Common myeloid progenitor, CD34-positive (primary cell): ENCODE measurements at regions not wholly inside any gene's neighbourhood (a gene's known extent, or its start where the extent isn't known, plus 50 kb on each side); places are given as distances from the start of the nearest gene placed in this dataset.

Experiments
- CTCF ChIA-PET: fragments of 350-600 bp; sonication (Branson Sonifier 250); formaldehyde crosslinking; loops from one replicate; lab custom pipeline; 2021; ENCODE audit warnings: antibody characterized with exemption; lab: Charles Lee
- POLR2A ChIA-PET: fragments of 350-600 bp; sonication (Branson Sonifier 250); formaldehyde crosslinking; loops from one replicate; lab custom pipeline; 2021; ENCODE audit warnings: antibody characterized with exemption; lab: Charles Lee
- DNase-seq, 3 donors: peaks; one replicate each; pipeline versions ENCODE4 v3.0.0 to v3.0.0-alpha.2; 2013
- H3K27ac ChIP-seq, 2 experiments: 1 replicate in 1 of 2; 2 replicates in 1 of 2; pipeline ENCODE4 v1.7.0; 2013; ENCODE audit warnings: inconsistent platforms in 2 of 2, low read length in 2 of 2, mild to moderate bottlenecking in 2 of 2, low read depth in 1 of 2, moderate library complexity in 1 of 2; ENCODE audit not compliant: severe bottlenecking in 2 of 2, insufficient read depth in 1 of 2, poor library complexity in 1 of 2
- H3K27me3 ChIP-seq, 5 experiments: replicated peaks in 2 of 5; 1 replicate in 3 of 5; 2 replicates in 2 of 5; pipeline versions ENCODE4 v1.6.1 to v1.7.0; 2013; ENCODE audit warnings: low read length in 4 of 5, mild to moderate bottlenecking in 2 of 5, moderate library complexity in 2 of 5, inconsistent platforms in 1 of 5; ENCODE audit not compliant: insufficient read depth in 5 of 5, control insufficient read depth in 4 of 5
- H3K36me3 ChIP-seq, 4 experiments: 1 replicate in 2 of 4; 2 replicates in 2 of 4; pipeline versions ENCODE4 v1.6.1 to v1.7.0; 2013; ENCODE audit warnings: low read length in 3 of 4, control low read depth in 1 of 4, mild to moderate bottlenecking in 1 of 4; ENCODE audit not compliant: control insufficient read depth in 4 of 4, insufficient read depth in 4 of 4
- H3K4me1 ChIP-seq, 4 experiments: 1 replicate in 3 of 4; 2 replicates in 1 of 4; pipeline versions ENCODE4 v1.6.1 to v1.7.1; 2013; ENCODE audit warnings: low read length in 3 of 4, mild to moderate bottlenecking in 3 of 4, control low read depth in 1 of 4, inconsistent platforms in 1 of 4, moderate library complexity in 1 of 4; ENCODE audit not compliant: control insufficient read depth in 4 of 4, insufficient read depth in 4 of 4; ENCODE audit errors: control extremely low read depth in 1 of 4
- H3K4me3 ChIP-seq, 7 experiments: 1 replicate in 4 of 7; 2 replicates in 3 of 7; pipeline versions ENCODE4 v1.5.1 to v1.7.0; 2013; ENCODE audit warnings: mild to moderate bottlenecking in 7 of 7, low read length in 6 of 7, moderate library complexity in 6 of 7, inconsistent platforms in 2 of 7, low read depth in 2 of 7, control low read depth in 1 of 7; ENCODE audit not compliant: insufficient read depth in 4 of 7, control insufficient read depth in 1 of 7; ENCODE audit errors: extremely low read depth in 1 of 7
- H3K9me3 ChIP-seq, 5 experiments: 1 replicate in 4 of 5; 2 replicates in 1 of 5; pipeline versions ENCODE4 v1.6.1 to v1.7.1; 2013; ENCODE audit warnings: low read length in 4 of 5, mild to moderate bottlenecking in 2 of 5, inconsistent platforms in 1 of 5, low read depth in 1 of 5, moderate library complexity in 1 of 5; ENCODE audit not compliant: control insufficient read depth in 4 of 5, insufficient read depth in 2 of 5; ENCODE audit errors: control extremely low read depth in 1 of 5
- WGBS: methylation state at CpG from one replicate; pipeline ENCODE4 v1.1.5; 2013; ENCODE audit not compliant: insufficient coverage; 5-methylcytosine and 5-hydroxymethylcytosine counted together

- DNase-seq, result no peak
- H3K4me3 ChIP-seq, result no peak overlapping the region
- H3K9me3 ChIP-seq, result no peaks in the 10 kb centered on the region
- CTCF ChIA-PET, result interaction anchor here (0.8 kb wide), 1 partner anchor 135 kb away, joined by 3 read pairs; no protein-coding TSS in a partner anchor
- no peak overlapping the region for H3K27ac ChIP-seq
- H3K36me3 ChIP-seq, result no peaks in the 10 kb centered on the region
- 68% methylated on average over 2 of the region's 2 CpGs for WGBS
- POLR2A ChIA-PET, result interaction anchor here (0.5 kb wide), 1 partner anchor 1147 kb away, joined by 6 read pairs; no protein-coding TSS in a partner anchor
- peaks cover 0 to 5% (median 1%) of the 10 kb centered on the region in 5 experiments for H3K27me3 ChIP-seq
- no peaks in the 10 kb centered on the region for H3K4me1 ChIP-seq
These were observed 136.3 kb upstream of the ASTN2 start for GRCh38 chr9:117551171-117551570.

GRCh38 chr9:117549444-117549843 lies 134.6 kb upstream of the ASTN2 start:
- Histone ChIP-seq H3K36me3 (no peaks in the 10 kb centered on the region), H3K9me3 (no peaks in the 10 kb centered on the region), H3K4me1 (no peaks in the 10 kb centered on the region), H3K4me3 (no peak overlapping the region), H3K27ac (no peak overlapping the region), H3K27me3 (peaks cover 0 to 5% (median 1%) of the 10 kb centered on the region in 5 experiments)
- no peak for DNase-seq
- ChIA-PET CTCF (no interaction called here), POLR2A (no interaction called here)
- WGBS, result 78% methylated on average over 2 of the region's 3 CpGs

- no peak overlapping the region for H3K4me3 ChIP-seq
- no peak overlapping the region for H3K27ac ChIP-seq
- POLR2A ChIA-PET, result no interaction called here
- no peak for DNase-seq
- no peaks in the 10 kb centered on the region for H3K9me3 ChIP-seq
- WGBS, result 100% methylated on average over 2 of the region's 2 CpGs
- H3K36me3 ChIP-seq, result no peaks in the 10 kb centered on the region
- CTCF ChIA-PET, result no interaction called here
- no peaks in the 10 kb centered on the region for H3K4me1 ChIP-seq
- H3K27me3 ChIP-seq, result peaks cover 0 to 5% (median 1%) of the 10 kb centered on the region in 5 experiments
These were observed 133.7 kb upstream of the ASTN2 start for GRCh38 chr9:117548556-117548955.

- no peak for DNase-seq
- Histone ChIP-seq H3K36me3 (no peaks in the 10 kb centered on the region), H3K27ac (no peak overlapping the region), H3K27me3 (peaks cover 0 to 5% (median 1%) of the 10 kb centered on the region in 5 experiments), H3K4me3 (no peak overlapping the region), H3K9me3 (no peaks in the 10 kb centered on the region), H3K4me1 (no peaks in the 10 kb centered on the region)
- CTCF ChIA-PET, result no interaction called here
- WGBS, result no CpG with 5 or more reads among the region's 3 CpGs
- POLR2A ChIA-PET, result no interaction called here
These were observed 133.0 kb upstream of the ASTN2 start for GRCh38 chr9:117547904-117548303.

- Histone ChIP-seq H3K27ac (no peak overlapping the region), H3K4me3 (peak overlapping the region in 1 of 7 experiments; percentile 21), H3K9me3 (no peaks in the 10 kb centered on the region), H3K36me3 (no peaks in the 10 kb centered on the region), H3K4me1 (no peaks in the 10 kb centered on the region), H3K27me3 (peaks cover 0 to 5% (median 1%) of the 10 kb centered on the region in 5 experiments)
- WGBS, result 29% methylated on average over 15 of the region's 20 CpGs
- ChIA-PET CTCF (no interaction called here), POLR2A (no interaction called here)
- peak in 1 of 3 donors; percentile 2 for DNase-seq
These were observed 132.2 kb upstream of the ASTN2 start for GRCh38 chr9:117546894-117547678.

GRCh38 chr9:117545846-117546245 lies 131.0 kb upstream of the ASTN2 start:
- ChIA-PET POLR2A (no interaction called here), CTCF (interaction anchor here (0.6 to 0.7 kb wide), 2 partner anchors 1339 to 1731 kb away, joined by 3 read pairs; no protein-coding TSS in a partner anchor)
- no peak for DNase-seq
- Histone ChIP-seq H3K9me3 (no peaks in the 10 kb centered on the region), H3K36me3 (no peaks in the 10 kb centered on the region), H3K27me3 (peaks cover 0 to 5% (median 1%) of the 10 kb centered on the region in 5 experiments), H3K27ac (no peak overlapping the region), H3K4me3 (no peak overlapping the region), H3K4me1 (no peaks in the 10 kb centered on the region)
- WGBS, result no CpG with 5 or more reads among the region's 1 CpG

GRCh38 chr9:117543089-117543488 lies 128.2 kb upstream of the ASTN2 start:
- WGBS, result 33% methylated on average over 1 of the region's 2 CpGs
- Histone ChIP-seq H3K36me3 (no peaks in the 10 kb centered on the region), H3K27me3 (peaks cover 0 to 5% (median 1%) of the 10 kb centered on the region in 5 experiments), H3K27ac (no peak overlapping the region), H3K4me1 (no peaks in the 10 kb centered on the region), H3K4me3 (no peak overlapping the region), H3K9me3 (no peaks in the 10 kb centered on the region)
- ChIA-PET POLR2A (no interaction called here), CTCF (interaction anchor here (0.6 kb wide), 1 partner anchor 1667 kb away, joined by 3 read pairs; no protein-coding TSS in a partner anchor)
- no peak for DNase-seq
